SU-DHL-6 (cell line): ENCODE measurements at regions not wholly inside any gene's neighbourhood (a gene's known extent, or its start where the extent isn't known, plus 50 kb on each side); places are given as distances from the start of the nearest gene placed in this dataset.

ENCODE experiments used
- EZH2phosphoT487 ChIP-seq: fragments of 200-600 bp; sonication (generic), shearing (Covaris generic); conservative IDR thresholded peaks from 2 replicates; pipeline ENCODE4 v1.6.1; 2018; ENCODE audit warnings: mild to moderate bottlenecking, antibody characterized with exemption, low read length, moderate library complexity, mixed read lengths
- TF ChIP-seq, protein P1 (sequence below): fragments of 200-600 bp; sonication (generic); IDR thresholded peaks from one replicate; pipeline ENCODE4 v1.5.1; 2017; ENCODE audit warnings: antibody characterized with exemption, mild to moderate bottlenecking, low read length, moderate library complexity; ENCODE audit not compliant: insufficient read depth, poor library complexity, severe bottlenecking

DNA sequence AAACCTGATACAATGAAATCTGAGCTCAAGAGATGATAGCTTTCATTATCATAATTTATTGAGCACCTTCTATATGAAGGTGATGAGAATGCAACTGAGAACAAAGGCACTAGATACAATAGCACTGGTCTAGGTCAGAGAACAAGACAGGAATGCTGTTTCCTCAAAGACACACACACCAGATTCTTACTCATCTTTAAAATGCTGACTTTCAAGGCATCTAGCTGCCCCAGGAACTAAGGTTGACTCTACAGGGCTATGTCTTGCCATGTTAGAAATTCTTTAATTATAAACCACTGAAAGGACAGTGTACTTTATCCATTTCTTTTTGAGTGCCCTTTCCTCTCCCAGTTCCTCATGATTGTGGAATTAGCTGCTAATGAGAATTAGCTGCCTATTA lies 195.4 kb upstream of the RMST start:
- TF ChIP-seq, protein P1, sequence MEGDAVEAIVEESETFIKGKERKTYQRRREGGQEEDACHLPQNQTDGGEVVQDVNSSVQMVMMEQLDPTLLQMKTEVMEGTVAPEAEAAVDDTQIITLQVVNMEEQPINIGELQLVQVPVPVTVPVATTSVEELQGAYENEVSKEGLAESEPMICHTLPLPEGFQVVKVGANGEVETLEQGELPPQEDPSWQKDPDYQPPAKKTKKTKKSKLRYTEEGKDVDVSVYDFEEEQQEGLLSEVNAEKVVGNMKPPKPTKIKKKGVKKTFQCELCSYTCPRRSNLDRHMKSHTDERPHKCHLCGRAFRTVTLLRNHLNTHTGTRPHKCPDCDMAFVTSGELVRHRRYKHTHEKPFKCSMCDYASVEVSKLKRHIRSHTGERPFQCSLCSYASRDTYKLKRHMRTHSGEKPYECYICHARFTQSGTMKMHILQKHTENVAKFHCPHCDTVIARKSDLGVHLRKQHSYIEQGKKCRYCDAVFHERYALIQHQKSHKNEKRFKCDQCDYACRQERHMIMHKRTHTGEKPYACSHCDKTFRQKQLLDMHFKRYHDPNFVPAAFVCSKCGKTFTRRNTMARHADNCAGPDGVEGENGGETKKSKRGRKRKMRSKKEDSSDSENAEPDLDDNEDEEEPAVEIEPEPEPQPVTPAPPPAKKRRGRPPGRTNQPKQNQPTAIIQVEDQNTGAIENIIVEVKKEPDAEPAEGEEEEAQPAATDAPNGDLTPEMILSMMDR, result no peak
- no peak for TF ChIP-seq EZH2phosphoT487
